Neural cell (in vitro differentiated cells): ENCODE measurements at regions not wholly inside any gene's neighbourhood (a gene's known extent, or its start where the extent isn't known, plus 50 kb on each side); places are given as distances from the start of the nearest gene placed in this dataset.

Source experiments
- CTCF ChIP-seq: fragments of 450-650 bp; IDR thresholded peaks from 2 replicates; pipeline ENCODE4 v1.5.1; 2014; ENCODE audit warnings: antibody characterized with exemption, mild to moderate bottlenecking, moderate library complexity; ENCODE audit not compliant: poor library complexity, severe bottlenecking
- EP300 ChIP-seq: fragments of 450-650 bp; conservative IDR thresholded peaks from 2 replicates; pipeline ENCODE4 v1.6.1; 2014; ENCODE audit warnings: antibody characterized with exemption, mild to moderate bottlenecking, moderate library complexity; ENCODE audit not compliant: poor library complexity, severe bottlenecking
- EZH2 ChIP-seq: fragments of 200-600, 300-800 bp; shearing (Covaris generic), sonication (generic); IDR thresholded peaks from 2 replicates; pipeline ENCODE4 v1.6.1; 2014; ENCODE audit warnings: antibody characterized with exemption, low read length, borderline replicate concordance, mild to moderate bottlenecking; ENCODE audit not compliant: insufficient read depth, poor library complexity, severe bottlenecking
- MXI1 ChIP-seq: fragments of 450-650 bp; conservative IDR thresholded peaks from 2 replicates; pipeline ENCODE4 v1.6.1; 2014; ENCODE audit warnings: antibody characterized with exemption, mild to moderate bottlenecking; ENCODE audit not compliant: poor library complexity, severe bottlenecking
- POLR2AphosphoS5 ChIP-seq: IDR thresholded peaks from 2 replicates; pipeline ENCODE4 v1.6.1; 2012
- RAD21 ChIP-seq: fragments of 450-650 bp; conservative IDR thresholded peaks from 2 replicates; pipeline ENCODE4 v1.6.1; 2014; ENCODE audit warnings: antibody characterized with exemption, mild to moderate bottlenecking, moderate library complexity
- REST ChIP-seq: IDR thresholded peaks from 2 replicates; pipeline ENCODE4 v1.6.1; 2012; ENCODE audit warnings: borderline replicate concordance
- SMC3 ChIP-seq: fragments of 450-650 bp; conservative IDR thresholded peaks from 2 replicates; pipeline ENCODE4 v1.6.1; 2014; ENCODE audit warnings: antibody characterized with exemption, mild to moderate bottlenecking, moderate library complexity; ENCODE audit not compliant: poor library complexity
- TAF1 ChIP-seq: IDR thresholded peaks from 2 replicates; pipeline ENCODE4 v1.6.1; 2012; ENCODE audit warnings: low read depth

GRCh38 chr22:48205161-48205560 is 1442.7 kb downstream of the TBC1D22A start:
- TF ChIP-seq CTCF: no peak
- TF ChIP-seq REST: no peak
- no peak for TF ChIP-seq POLR2AphosphoS5
- TF ChIP-seq EZH2: no peak
- TF ChIP-seq TAF1: no peak
- TF ChIP-seq EP300: no peak
- TF ChIP-seq RAD21: no peak
- TF ChIP-seq SMC3: no peak
- no peak for TF ChIP-seq MXI1
